SU-DHL-6 (cell line): ENCODE measurements at regions not wholly inside any gene's neighbourhood (a gene's known extent, or its start where the extent isn't known, plus 50 kb on each side); places are given as distances from the start of the nearest gene placed in this dataset.
"Not testable (repeated sequence)": the region's sequence is repeated elsewhere in the genome, so short reads cannot be mapped to it uniquely, and the experiment has no call there.

Experiments
- H2AFZ ChIP-seq: fragments of 200-600 bp; sonication (generic); 2 replicates; pipeline ENCODE4 v1.6.1; 2014; ENCODE audit warnings: low read depth, mild to moderate bottlenecking, moderate library complexity, mixed read lengths, antibody characterized with exemption, low read length; ENCODE audit not compliant: severe bottlenecking
- H3F3A ChIP-seq: fragments of 200-600 bp; shearing (Covaris generic); 2 replicates; pipeline ENCODE4 v1.6.0; 2016; ENCODE audit warnings: antibody characterized with exemption, mild to moderate bottlenecking; ENCODE audit not compliant: insufficient read depth
- H3K27ac ChIP-seq: fragments of 200-600 bp; sonication (generic); 2 replicates; pipeline ENCODE4 v1.5.1; 2016; ENCODE audit warnings: low read depth, mild to moderate bottlenecking, low read length, moderate library complexity, mixed read lengths
- H3K27me3 ChIP-seq: fragments of 200-600 bp; sonication (generic), shearing (Covaris generic); 2 replicates; pipeline ENCODE4 v1.6.0; 2014; ENCODE audit warnings: mild to moderate bottlenecking, low read length
- H3K36me3 ChIP-seq: fragments of 200-600 bp; sonication (generic); 2 replicates; pipeline ENCODE4 v1.6.1; 2014; ENCODE audit warnings: mild to moderate bottlenecking, low read length, mixed read lengths
- H3K4me2 ChIP-seq: fragments of 300-600, 200-600 bp; shearing (Covaris generic), sonication (generic); 2 replicates; pipeline ENCODE4 v1.6.0; 2014; ENCODE audit warnings: low read length, low read depth, mild to moderate bottlenecking; ENCODE audit not compliant: poor library complexity, severe bottlenecking
- H3K4me3 ChIP-seq: fragments of 200-600 bp; sonication (generic); 2 replicates; pipeline ENCODE4 v1.5.1; 2014; ENCODE audit warnings: antibody characterized with exemption, low read length, mild to moderate bottlenecking, mixed read lengths; ENCODE audit not compliant: insufficient read depth, poor library complexity, severe bottlenecking
- H3K79me2 ChIP-seq: fragments of 200-600 bp; sonication (generic); 2 replicates; pipeline ENCODE4 v1.6.1; 2014; ENCODE audit warnings: mild to moderate bottlenecking, low read length, moderate library complexity; ENCODE audit not compliant: insufficient read depth
- H3K9ac ChIP-seq: fragments of 200-600 bp; sonication (generic); 2 replicates; pipeline ENCODE4 v1.7.0; 2014; ENCODE audit warnings: mild to moderate bottlenecking, low read length
- H3K9me2 ChIP-seq: fragments of 200-600 bp; sonication (generic); replicated peaks from 2 replicates; pipeline ENCODE4 v1.6.1; 2014; ENCODE audit warnings: low read length; ENCODE audit not compliant: insufficient read depth
- H3K9me3 ChIP-seq: fragments of 200-600 bp; sonication (generic); 2 replicates; pipeline ENCODE4 v1.6.1; 2014; ENCODE audit warnings: low read length, mixed read lengths; ENCODE audit not compliant: insufficient read depth
- H4K20me1 ChIP-seq: fragments of 200-600 bp; sonication (generic); 2 replicates; pipeline ENCODE4 v1.6.1; 2014; ENCODE audit warnings: low read depth, mild to moderate bottlenecking, antibody characterized with exemption, low read length, moderate library complexity, mixed read lengths
- CTCF ChIP-seq: fragments of 200-600 bp; sonication (generic); IDR thresholded peaks from one replicate; pipeline ENCODE4 v1.5.1; 2017; ENCODE audit warnings: antibody characterized with exemption, mild to moderate bottlenecking, low read length, moderate library complexity; ENCODE audit not compliant: insufficient read depth, poor library complexity, severe bottlenecking
- EZH2phosphoT487 ChIP-seq: fragments of 200-600 bp; sonication (generic), shearing (Covaris generic); conservative IDR thresholded peaks from 2 replicates; pipeline ENCODE4 v1.6.1; 2018; ENCODE audit warnings: mild to moderate bottlenecking, antibody characterized with exemption, low read length, moderate library complexity, mixed read lengths

- no peaks in the 10 kb centered on the region for H3F3A ChIP-seq
- no peak overlapping the region for H2AFZ ChIP-seq
- no peak overlapping the region for H3K27ac ChIP-seq
- H3K4me3 ChIP-seq, result no peak overlapping the region
- no peaks in the 10 kb centered on the region for H3K9me3 ChIP-seq
- H3K36me3 ChIP-seq, result no peaks in the 10 kb centered on the region
- no peaks in the 10 kb centered on the region for H3K27me3 ChIP-seq
- no peak overlapping the region for H3K4me2 ChIP-seq
- H4K20me1 ChIP-seq, result no peaks in the 10 kb centered on the region
- no peaks in the 10 kb centered on the region for H3K9me2 ChIP-seq
- H3K9ac ChIP-seq, result no peak overlapping the region
- H3K79me2 ChIP-seq, result no peaks in the 10 kb centered on the region
- TF ChIP-seq EZH2phosphoT487 (no peak), CTCF (no peak)
Measured at GRCh38 chr3:139112230-139112558, 67.5 kb upstream of the PRR23C start.

- Histone ChIP-seq H3K4me3 (no peak overlapping the region), H4K20me1 (no peaks in the 10 kb centered on the region), H3K9ac (no peak overlapping the region), H3K9me3 (no peaks in the 10 kb centered on the region), H3K4me2 (no peak overlapping the region), H3K9me2 (no peaks in the 10 kb centered on the region), H3K79me2 (no peaks in the 10 kb centered on the region), H3K27ac (no peak overlapping the region), H3K27me3 (no peaks in the 10 kb centered on the region), H2AFZ (no peak overlapping the region), H3F3A (no peaks in the 10 kb centered on the region), H3K36me3 (no peaks in the 10 kb centered on the region)
- TF ChIP-seq CTCF (no peak), EZH2phosphoT487 (no peak)
Measured at GRCh38 chr3:139113231-139113992, 68.7 kb upstream of the PRR23C start.

DNA sequence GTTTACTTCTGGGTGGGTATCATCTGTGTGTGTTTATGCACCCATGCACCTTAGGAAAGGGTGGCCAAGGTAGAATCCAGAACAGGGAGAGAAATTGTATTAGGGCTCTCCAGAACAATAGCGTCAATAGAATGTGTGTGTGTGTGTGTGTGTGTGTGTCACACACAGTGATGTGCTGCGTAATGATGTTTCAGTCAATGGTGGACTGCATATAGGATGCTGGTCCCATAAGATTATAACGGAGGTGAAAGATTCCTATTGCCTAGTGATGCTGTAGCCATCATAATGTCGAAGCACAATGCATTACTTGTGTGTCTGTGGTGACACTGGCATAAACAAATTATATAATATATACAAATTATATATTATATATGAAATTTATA, 69.3 kb upstream of the PRR23C start:
- Histone ChIP-seq H3K9me3 (no peaks in the 10 kb centered on the region), H4K20me1 (no peaks in the 10 kb centered on the region), H3F3A (no peaks in the 10 kb centered on the region), H3K27me3 (no peaks in the 10 kb centered on the region), H3K27ac (no peak overlapping the region), H3K9me2 (no peaks in the 10 kb centered on the region), H2AFZ (no peak overlapping the region), H3K9ac (no peak overlapping the region), H3K36me3 (no peaks in the 10 kb centered on the region), H3K4me3 (no peak overlapping the region), H3K79me2 (no peaks in the 10 kb centered on the region), H3K4me2 (no peak overlapping the region)
- TF ChIP-seq CTCF (no peak), EZH2phosphoT487 (no peak)

DNA sequence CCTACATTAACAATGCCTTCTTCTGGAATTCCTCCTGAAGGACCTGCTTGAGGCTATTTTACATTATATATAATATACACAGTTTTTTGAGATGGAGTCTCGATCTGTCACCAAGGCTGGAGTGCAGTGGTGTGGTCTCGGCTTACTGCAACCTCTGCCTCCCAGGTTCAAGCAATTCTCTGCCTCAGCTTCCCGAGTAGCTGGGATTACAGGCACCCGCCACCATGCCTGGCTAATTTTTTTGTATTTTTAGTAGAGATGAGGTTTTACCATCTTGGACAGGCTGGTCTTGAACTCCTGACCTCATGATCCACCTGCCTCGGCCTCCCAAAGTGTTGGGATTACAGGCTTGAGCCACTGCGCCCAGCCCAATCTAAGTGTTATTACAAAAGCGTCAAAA, 71.9 kb upstream of the PRR23C start:
- not testable (repeated sequence) for H3K4me3 ChIP-seq, H3K79me2 ChIP-seq, H3K27me3 ChIP-seq, H3F3A ChIP-seq, H3K9me3 ChIP-seq, H3K4me2 ChIP-seq, H3K9ac ChIP-seq, H3K36me3 ChIP-seq, H2AFZ ChIP-seq, H3K9me2 ChIP-seq, H3K27ac ChIP-seq, H4K20me1 ChIP-seq
